ENCODE measurements at regions not wholly inside any gene's neighbourhood (a gene's known extent, or its start where the extent isn't known, plus 50 kb on each side); places are given as distances from the start of the nearest gene placed in this dataset.

GRCh38 chr2:138335036-138335435 lies 166.5 kb upstream of the SPOPL start:
- TF ChIP-seq, protein P1, sequence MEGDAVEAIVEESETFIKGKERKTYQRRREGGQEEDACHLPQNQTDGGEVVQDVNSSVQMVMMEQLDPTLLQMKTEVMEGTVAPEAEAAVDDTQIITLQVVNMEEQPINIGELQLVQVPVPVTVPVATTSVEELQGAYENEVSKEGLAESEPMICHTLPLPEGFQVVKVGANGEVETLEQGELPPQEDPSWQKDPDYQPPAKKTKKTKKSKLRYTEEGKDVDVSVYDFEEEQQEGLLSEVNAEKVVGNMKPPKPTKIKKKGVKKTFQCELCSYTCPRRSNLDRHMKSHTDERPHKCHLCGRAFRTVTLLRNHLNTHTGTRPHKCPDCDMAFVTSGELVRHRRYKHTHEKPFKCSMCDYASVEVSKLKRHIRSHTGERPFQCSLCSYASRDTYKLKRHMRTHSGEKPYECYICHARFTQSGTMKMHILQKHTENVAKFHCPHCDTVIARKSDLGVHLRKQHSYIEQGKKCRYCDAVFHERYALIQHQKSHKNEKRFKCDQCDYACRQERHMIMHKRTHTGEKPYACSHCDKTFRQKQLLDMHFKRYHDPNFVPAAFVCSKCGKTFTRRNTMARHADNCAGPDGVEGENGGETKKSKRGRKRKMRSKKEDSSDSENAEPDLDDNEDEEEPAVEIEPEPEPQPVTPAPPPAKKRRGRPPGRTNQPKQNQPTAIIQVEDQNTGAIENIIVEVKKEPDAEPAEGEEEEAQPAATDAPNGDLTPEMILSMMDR (conservative IDR thresholded peaks at IDR 0.05), result no peak
- TF ChIP-seq EZH2 (IDR thresholded peaks at IDR 0.05; ENCODE audit: low read depth), result no peak
